ENCODE measurements at regions not wholly inside any gene's neighbourhood (a gene's known extent, or its start where the extent isn't known, plus 50 kb on each side); places are given as distances from the start of the nearest gene placed in this dataset.
"Not testable (repeated sequence)": the region's sequence is repeated elsewhere in the genome, so short reads cannot be mapped to it uniquely, and the experiment has no call there.

GRCh38 chr17:5871666-5872065, 198.5 kb upstream of the WSCD1 start:
- DNase-seq, result no peak

GRCh38 chr17:5872831-5873230, 197.3 kb upstream of the WSCD1 start:
- DNase-seq, result no peak

GRCh38 chr17:5873781-5874180, 196.4 kb upstream of the WSCD1 start:
- no peak for DNase-seq

GRCh38 chr17:5874486-5874885, 195.7 kb upstream of the WSCD1 start:
- DNase-seq, result no peak

GRCh38 chr17:5877366-5877765, 192.8 kb upstream of the WSCD1 start:
- DNase-seq, result no peak

- DNase-seq, result peak; percentile 39
Observed at GRCh38 chr17:5877948-5878347, 192.2 kb upstream of the WSCD1 start.

GRCh38 chr17:5881849-5882248, 188.3 kb upstream of the WSCD1 start:
- DNase-seq, result no peak

- no peak for DNase-seq
Observed at GRCh38 chr17:5883775-5884665, 186.2 kb upstream of the WSCD1 start.

- DNase-seq, result no peak
Observed at GRCh38 chr17:5885336-5885735, 184.8 kb upstream of the WSCD1 start.

- DNase-seq, result no peak
Observed at GRCh38 chr17:5888811-5889210, 181.4 kb upstream of the WSCD1 start.

- DNase-seq, result no peak
Observed at GRCh38 chr17:5892921-5893675, 177.1 kb upstream of the WSCD1 start.

- no peak for DNase-seq
Observed at GRCh38 chr17:5893741-5894140, 176.4 kb upstream of the WSCD1 start.

GRCh38 chr17:5895276-5895675, 174.9 kb upstream of the WSCD1 start:
- DNase-seq, result no peak

- no peak for DNase-seq
Observed at GRCh38 chr17:5896215-5896614, 174.0 kb upstream of the WSCD1 start.

- DNase-seq, result no peak
Observed at GRCh38 chr17:5897275-5897911, 172.8 kb upstream of the WSCD1 start.

GRCh38 chr17:5897981-5898380, 172.2 kb upstream of the WSCD1 start:
- DNase-seq, result not testable (repeated sequence)

- DNase-seq, result no peak
Observed at GRCh38 chr17:5898406-5898805, 171.8 kb upstream of the WSCD1 start.

GRCh38 chr17:5899496-5900195, 170.5 kb upstream of the WSCD1 start:
- no peak for DNase-seq

GRCh38 chr17:5901731-5902130, 168.4 kb upstream of the WSCD1 start:
- no peak for DNase-seq

- DNase-seq, result no peak
Observed at GRCh38 chr17:5902181-5903140, 167.7 kb upstream of the WSCD1 start.

GRCh38 chr17:5911919-5912318, 158.3 kb upstream of the WSCD1 start:
- DNase-seq, result no peak

- no peak for DNase-seq
Observed at GRCh38 chr17:5913032-5913531, 157.1 kb upstream of the WSCD1 start.

Data from left hindlimb (tissue), 1 donor.